Spleen (tissue), 11 donors: ENCODE measurements at regions not wholly inside any gene's neighbourhood (a gene's known extent, or its start where the extent isn't known, plus 50 kb on each side); places are given as distances from the start of the nearest gene placed in this dataset.

Experiments used
- DNase-seq: peaks from one replicate; pipeline ENCODE4 v3.0.0-alpha.2; 2020
- H3K27ac ChIP-seq, 8 donors: fragments of 200-600 bp; sonication (generic) in 7 of 8; 1 replicate in 4 of 8; 2 replicates in 4 of 8; pipeline versions ENCODE4 v1.5.0 to v1.8.0; 2016 to 2021; ENCODE audit warnings: inconsistent platforms in 4 of 8, mild to moderate bottlenecking in 4 of 8, moderate library complexity in 1 of 8
- H3K27me3 ChIP-seq, 7 donors: fragments of 200-600 bp; sonication (generic) in 6 of 7; replicated peaks in 1 of 7; 1 replicate in 4 of 7; 2 replicates in 3 of 7; pipeline versions ENCODE4 v1.5.0 to v1.8.0; 2016 to 2021; ENCODE audit warnings: inconsistent platforms in 3 of 7, mild to moderate bottlenecking in 1 of 7
- H3K36me3 ChIP-seq, 6 donors: fragments of 200-600 bp; sonication (generic) in 5 of 6; 1 replicate in 4 of 6; 2 replicates in 2 of 6; pipeline versions ENCODE4 v1.5.0 to v1.8.0; 2016 to 2021; ENCODE audit warnings: inconsistent platforms in 2 of 6
- H3K4me1 ChIP-seq, 6 donors: fragments of 200-600 bp; sonication (generic) in 5 of 6; 1 replicate in 3 of 6; 2 replicates in 3 of 6; pipeline versions ENCODE4 v1.5.0 to v1.8.0; 2016 to 2021; ENCODE audit warnings: inconsistent platforms in 3 of 6
- H3K4me3 ChIP-seq, 8 donors: fragments of 200-600 bp; sonication (generic) in 7 of 8; 1 replicate in 4 of 8; 2 replicates in 4 of 8; pipeline versions ENCODE4 v1.5.0 to v1.8.0; 2016 to 2021; ENCODE audit warnings: inconsistent platforms in 4 of 8, mild to moderate bottlenecking in 4 of 8, moderate library complexity in 2 of 8
- H3K9me3 ChIP-seq, 8 donors: fragments of 200-600 bp; sonication (generic) in 7 of 8; 1 replicate in 4 of 8; 2 replicates in 4 of 8; pipeline versions ENCODE4 v1.5.0 to v1.8.0; 2016 to 2021; ENCODE audit warnings: inconsistent platforms in 4 of 8
- CTCF ChIP-seq, 11 experiments: fragments of 200-600 bp in 7 of 11; fragments of 450-650 bp in 4 of 11; sonication (generic) in 4 of 11; IDR thresholded peaks in 8 of 11; conservative IDR thresholded peaks in 3 of 11; 1 replicate in 7 of 11; 2 replicates in 4 of 11; pipeline versions ENCODE4 v1.4.0 to v1.8.0; 2016 to 2021; ENCODE audit warnings: antibody characterized with exemption in 11 of 11, inconsistent platforms in 4 of 11, mild to moderate bottlenecking in 1 of 11
- POLR2A ChIP-seq, 3 donors: fragments of 450-650 bp; IDR thresholded peaks; one replicate each; pipeline ENCODE4 v1.5.1; 2017; ENCODE audit warnings: antibody characterized with exemption in 3 of 3, mild to moderate bottlenecking in 1 of 3
- POLR2AphosphoS5 ChIP-seq, 3 donors: sonication (generic); formaldehyde crosslinking; IDR thresholded peaks; one replicate each; pipeline ENCODE4 v1.5.1; 2017; ENCODE audit warnings: antibody characterized with exemption in 3 of 3
- WGBS, 5 donors: extraction: QIAGEN DNeasy Blood & Tissue Kit in 3 of 5; methylation state at CpG; one replicate each; pipeline versions ENCODE4 v1.1.5 to v1.1.7; 2013 to 2018; 5-methylcytosine and 5-hydroxymethylcytosine counted together
- intact Hi-C: fragments of 100-400 bp; cut with DNase I; formaldehyde crosslinking; loops from one replicate; pipeline ENCODE4 v1.15.0; 2023; ENCODE audit warnings: low total_unique reads
- donor health status: healthy with polysubstance abuse.
- donor health status: DM: no; HTN: no; CAD: no; lungs with moderate emphysema.
- donor health status: DM: no; HTN: no; CAD: no.
- donor health status: Bipolar disorder and iron deficiency.
- donor health status: healthy.
- donor health status: DM: no; HTN: no; CAD: no.
- donor health status: DM: yes; HTN: yes; CAD: no.

- Histone ChIP-seq H3K36me3 (no peaks in the 10 kb centered on the region), H3K27ac (no peak overlapping the region), H3K9me3 (no peaks in the 10 kb centered on the region), H3K4me1 (no peaks in the 10 kb centered on the region), H3K27me3 (peaks cover 0 to 74% (median 0%) of the 10 kb centered on the region in 7 donors), H3K4me3 (no peak overlapping the region)
- no peak for DNase-seq
- no peak for TF ChIP-seq CTCF (IDR thresholded peaks at IDR 0.05 in 8 of 11, conservative IDR thresholded peaks at IDR 0.05 in 3 of 11)
- no peak for TF ChIP-seq POLR2A (IDR thresholded peaks at IDR 0.05)
- TF ChIP-seq POLR2AphosphoS5 (IDR thresholded peaks at IDR 0.05), result no peak
- intact Hi-C loops, result no loop called here
- 71 to 82% (median 77%) methylated on average over 8 of the region's 8 CpGs for WGBS, 5 donors
These were observed 140.5 kb upstream of the PITX1 start for GRCh38 chr5:135174315-135175096.

- DNase-seq, result no peak
- no peak overlapping the region for H3K4me3 ChIP-seq
- intact Hi-C loops, result no loop called here
These were observed 139.7 kb upstream of the PITX1 start for GRCh38 chr5:135173662-135174290.

GRCh38 chr5:135172718-135173117 lies 138.7 kb upstream of the PITX1 start:
- Histone ChIP-seq H3K9me3 (no peaks in the 10 kb centered on the region), H3K4me1 (no peaks in the 10 kb centered on the region), H3K36me3 (no peaks in the 10 kb centered on the region), H3K4me3 (no peak overlapping the region), H3K27ac (no peak overlapping the region), H3K27me3 (peaks cover 0 to 76% (median 2%) of the 10 kb centered on the region in 7 donors)
- WGBS, 5 donors, result 36 to 82% (median 57%) methylated on average over 2 of the region's 2 CpGs
- intact Hi-C loops, result no loop called here
- no peak for DNase-seq
- TF ChIP-seq POLR2AphosphoS5 (IDR thresholded peaks at IDR 0.05) (no peak), POLR2A (IDR thresholded peaks at IDR 0.05) (no peak), CTCF (IDR thresholded peaks at IDR 0.05 in 8 of 11, conservative IDR thresholded peaks at IDR 0.05 in 3 of 11) (no peak)

More at GRCh38 chr5:135173662-135174290, 139.7 kb upstream of the PITX1 start:
- 68 to 89% (median 72%) methylated on average over 6 of the region's 6 CpGs for WGBS, 5 donors
- H3K27ac ChIP-seq, result no peak overlapping the region
- no peak for TF ChIP-seq CTCF (IDR thresholded peaks at IDR 0.05 in 8 of 11, conservative IDR thresholded peaks at IDR 0.05 in 3 of 11)
- TF ChIP-seq POLR2A (IDR thresholded peaks at IDR 0.05), result no peak
- TF ChIP-seq POLR2AphosphoS5 (IDR thresholded peaks at IDR 0.05), result no peak
- no peaks in the 10 kb centered on the region for H3K36me3 ChIP-seq
- no peaks in the 10 kb centered on the region for H3K4me1 ChIP-seq
- peaks cover 0 to 76% (median 0%) of the 10 kb centered on the region in 7 donors for H3K27me3 ChIP-seq
- H3K9me3 ChIP-seq, result no peaks in the 10 kb centered on the region

GRCh38 chr5:135171336-135171735 lies 137.3 kb upstream of the PITX1 start:
- Histone ChIP-seq H3K9me3 (no peaks in the 10 kb centered on the region), H3K4me1 (no peaks in the 10 kb centered on the region), H3K4me3 (no peak overlapping the region), H3K36me3 (no peaks in the 10 kb centered on the region), H3K27ac (no peak overlapping the region), H3K27me3 (peaks cover 0 to 78% (median 6%) of the 10 kb centered on the region in 7 donors)
- DNase-seq, result no peak
- TF ChIP-seq CTCF (IDR thresholded peaks at IDR 0.05 in 8 of 11, conservative IDR thresholded peaks at IDR 0.05 in 3 of 11) (no peak), POLR2A (IDR thresholded peaks at IDR 0.05) (no peak), POLR2AphosphoS5 (IDR thresholded peaks at IDR 0.05) (no peak)
- intact Hi-C loops, result no loop called here
- 89 to 94% (median 90%) methylated on average over 1 of the region's 1 CpG for WGBS, 5 donors
